Caco-2 (cell line): ENCODE measurements at regions not wholly inside any gene's neighbourhood (a gene's known extent, or its start where the extent isn't known, plus 50 kb on each side); places are given as distances from the start of the nearest gene placed in this dataset.

ENCODE experiments used
- BruUV-seq: library from RNA; stranded (reverse); fragments of 400-500 nt; replicated peaks from 2 replicates; lab custom pipeline; 2021; lab: Mats Ljungman, UMichigan
- CTCF ChIA-PET: fragments of 300-600 bp; sonication (Branson Sonifier 250); formaldehyde crosslinking; loops from one replicate; lab custom pipeline; 2022; ENCODE audit warnings: antibody characterized with exemption; lab: Charles Lee
- POLR2A ChIA-PET: fragments of 300-600 bp; sonication (Branson Sonifier 250); formaldehyde crosslinking; loops from one replicate; lab custom pipeline; 2022; ENCODE audit warnings: antibody characterized with exemption; lab: Charles Lee
- DNase-seq, 2 experiments: peaks; one replicate each; pipeline versions ENCODE4 v3.0.0 to v3.0.0-alpha.2; 2020 to 2022
- H3K27me3 ChIP-seq: replicated peaks from 2 replicates; pipeline ENCODE4 v1.6.0; 2011; ENCODE audit warnings: low read length; ENCODE audit not compliant: control insufficient read depth, insufficient read depth
- H3K36me3 ChIP-seq: 2 replicates; pipeline ENCODE4 v1.5.1; 2011; ENCODE audit warnings: low read length; ENCODE audit not compliant: control insufficient read depth, insufficient read depth
- H3K4me1 ChIP-seq: fragments of 250-450 bp; sonication (Bioruptor Pico); 2 replicates; pipeline ENCODE4 v1.5.1; 2020; ENCODE audit warnings: mild to moderate bottlenecking
- H3K4me3 ChIP-seq: 2 replicates; pipeline ENCODE4 v1.5.1; 2011; ENCODE audit warnings: low read depth, mild to moderate bottlenecking, control low read depth, low read length
- H3K9me3 ChIP-seq: fragments of 250-450 bp; sonication (Bioruptor Pico); 2 replicates; pipeline ENCODE4 v1.5.1; 2020; ENCODE audit warnings: mild to moderate bottlenecking, moderate library complexity
- H3K27ac Mint-ChIP-seq: one replicate; pipeline ENCODE4 v1.8.0; 2022; ENCODE audit warnings: mixed read lengths; ENCODE audit not compliant: unreplicated experiment
- H3K27me3 Mint-ChIP-seq: one replicate; pipeline ENCODE4 v1.8.0; 2022; ENCODE audit warnings: mixed read lengths; ENCODE audit not compliant: insufficient read depth, unreplicated experiment
- H3K36me3 Mint-ChIP-seq: one replicate; pipeline ENCODE4 v1.8.0; 2022; ENCODE audit warnings: mild to moderate bottlenecking, mixed read lengths; ENCODE audit not compliant: insufficient read depth, unreplicated experiment
- H3K4me1 Mint-ChIP-seq: one replicate; pipeline ENCODE4 v1.8.0; 2022; ENCODE audit warnings: low read depth, mixed read lengths; ENCODE audit not compliant: unreplicated experiment
- H3K4me3 Mint-ChIP-seq: one replicate; pipeline ENCODE4 v1.8.0; 2022; ENCODE audit warnings: mild to moderate bottlenecking, moderate library complexity, mixed read lengths; ENCODE audit not compliant: unreplicated experiment
- H3K9me3 Mint-ChIP-seq: one replicate; pipeline ENCODE4 v1.8.0; 2022; ENCODE audit warnings: mixed read lengths; ENCODE audit not compliant: unreplicated experiment
- intact Hi-C: fragments of 100-400 bp; cut with micrococcal nuclease; formaldehyde crosslinking; loops from one replicate; pipeline ENCODE4 v1.10.0; 2022; ENCODE audit not compliant: unreplicated experiment
- TF ChIP-seq, protein P1 (sequence below), 2 experiments: fragments of 200-600 bp in 1 of 2; IDR thresholded peaks; 1 replicate in 1 of 2; 2 replicates in 1 of 2; pipeline versions ENCODE4 v1.5.1 to v1.8.0; 2011 to 2022; ENCODE audit warnings: antibody characterized with exemption in 1 of 2, control low read depth in 1 of 2, inconsistent platforms in 1 of 2, low read depth in 1 of 2, low read length in 1 of 2, mild to moderate bottlenecking in 1 of 2, moderate library complexity in 1 of 2; ENCODE audit not compliant: insufficient read depth in 1 of 2, severe bottlenecking in 1 of 2, unreplicated experiment in 1 of 2

DNA sequence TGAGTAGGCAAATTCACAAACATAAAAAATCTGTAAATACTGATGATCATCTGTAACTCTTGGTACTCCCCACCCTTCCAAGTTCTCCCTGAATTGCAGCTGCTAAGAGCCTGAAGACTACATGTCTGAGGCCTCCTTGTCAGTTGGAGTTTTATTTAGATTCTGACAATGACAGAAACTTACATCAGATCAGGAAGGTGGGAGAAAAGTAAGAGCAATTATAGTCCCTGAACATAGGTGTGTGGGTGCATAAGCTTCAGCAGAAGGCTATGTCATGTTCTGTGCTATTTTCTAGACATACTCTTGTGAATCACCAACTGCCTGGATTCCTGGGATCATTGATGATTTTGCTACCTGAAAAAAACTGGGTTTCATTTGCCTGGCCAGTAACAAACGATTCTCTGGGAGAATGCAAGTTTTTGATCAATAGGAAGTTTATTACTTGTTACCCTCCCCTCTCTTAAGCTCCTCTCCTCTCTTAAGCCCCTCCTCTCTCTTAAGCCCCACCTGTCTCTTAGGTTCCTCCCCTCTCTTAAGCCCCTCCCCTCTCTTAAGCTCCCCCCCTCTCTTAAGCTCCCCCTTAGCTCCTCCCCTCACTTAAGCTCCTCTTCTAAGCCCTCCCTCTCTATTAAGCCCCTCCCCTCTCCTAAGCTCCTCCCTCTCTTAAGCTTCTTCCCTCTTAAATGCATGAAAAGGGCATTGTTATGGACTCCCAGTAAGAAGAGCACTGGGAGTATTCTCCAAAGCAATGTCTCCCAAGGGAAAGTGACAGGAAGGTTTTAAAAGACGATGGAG, 1183.4 kb upstream of the AUTS2 start:
- intact Hi-C loops: no loop called here
- no peaks in the 10 kb centered on the region for H3K36me3 Mint-ChIP-seq

GRCh38 chr7:68417002-68417401, 1181.3 kb upstream of the AUTS2 start:
- Histone ChIP-seq H3K4me3 (no peak overlapping the region), H3K36me3 (no peaks in the 10 kb centered on the region), H3K9me3 (no peaks in the 10 kb centered on the region), H3K27me3 (no peaks in the 10 kb centered on the region), H3K4me1 (no peaks in the 10 kb centered on the region)
- intact Hi-C loops: no loop called here
- no peak for DNase-seq
- Mint-ChIP-seq H3K36me3 (no peaks in the 10 kb centered on the region), H3K27me3 (no peaks in the 10 kb centered on the region), H3K9me3 (peaks cover 18% of the 10 kb centered on the region), H3K4me3 (no peak overlapping the region), H3K27ac (no peak overlapping the region), H3K4me1 (no peaks in the 10 kb centered on the region)
- ChIA-PET CTCF (no interaction called here), POLR2A (no interaction called here)
- BruUV-seq: no TSS peak
- TF ChIP-seq, protein P1, sequence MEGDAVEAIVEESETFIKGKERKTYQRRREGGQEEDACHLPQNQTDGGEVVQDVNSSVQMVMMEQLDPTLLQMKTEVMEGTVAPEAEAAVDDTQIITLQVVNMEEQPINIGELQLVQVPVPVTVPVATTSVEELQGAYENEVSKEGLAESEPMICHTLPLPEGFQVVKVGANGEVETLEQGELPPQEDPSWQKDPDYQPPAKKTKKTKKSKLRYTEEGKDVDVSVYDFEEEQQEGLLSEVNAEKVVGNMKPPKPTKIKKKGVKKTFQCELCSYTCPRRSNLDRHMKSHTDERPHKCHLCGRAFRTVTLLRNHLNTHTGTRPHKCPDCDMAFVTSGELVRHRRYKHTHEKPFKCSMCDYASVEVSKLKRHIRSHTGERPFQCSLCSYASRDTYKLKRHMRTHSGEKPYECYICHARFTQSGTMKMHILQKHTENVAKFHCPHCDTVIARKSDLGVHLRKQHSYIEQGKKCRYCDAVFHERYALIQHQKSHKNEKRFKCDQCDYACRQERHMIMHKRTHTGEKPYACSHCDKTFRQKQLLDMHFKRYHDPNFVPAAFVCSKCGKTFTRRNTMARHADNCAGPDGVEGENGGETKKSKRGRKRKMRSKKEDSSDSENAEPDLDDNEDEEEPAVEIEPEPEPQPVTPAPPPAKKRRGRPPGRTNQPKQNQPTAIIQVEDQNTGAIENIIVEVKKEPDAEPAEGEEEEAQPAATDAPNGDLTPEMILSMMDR (IDR thresholded peaks at IDR 0.05; ENCODE audit: insufficient read depth in 1 of 2, low read depth in 1 of 2, low read length in 1 of 2, severe bottlenecking in 1 of 2, unreplicated experiment in 1 of 2): no peak

More for the DNA sequence above, 1183.4 kb upstream of the AUTS2 start:
- POLR2A ChIA-PET: no interaction called here
- no peaks in the 10 kb centered on the region for H3K4me1 ChIP-seq
- no peak for DNase-seq
- BruUV-seq: no TSS peak
- H3K36me3 ChIP-seq: no peaks in the 10 kb centered on the region
- no peak overlapping the region for H3K4me3 ChIP-seq
- CTCF ChIA-PET: no interaction called here
- Mint-ChIP-seq H3K27me3 (no peaks in the 10 kb centered on the region), H3K4me3 (no peak overlapping the region), H3K4me1 (no peaks in the 10 kb centered on the region), H3K9me3 (peaks cover 30% of the 10 kb centered on the region), H3K27ac (no peak overlapping the region)
- TF ChIP-seq, protein P1 (IDR thresholded peaks at IDR 0.05; ENCODE audit: insufficient read depth in 1 of 2, low read depth in 1 of 2, low read length in 1 of 2, severe bottlenecking in 1 of 2, unreplicated experiment in 1 of 2): no peak
- H3K27me3 ChIP-seq: no peaks in the 10 kb centered on the region
- no peaks in the 10 kb centered on the region for H3K9me3 ChIP-seq

GRCh38 chr7:68417659-68418058, 1180.6 kb upstream of the AUTS2 start:
- no peak for DNase-seq
- H3K4me3 ChIP-seq: no peak overlapping the region
- ChIA-PET CTCF (no interaction called here), POLR2A (no interaction called here)
- Mint-ChIP-seq H3K36me3 (no peaks in the 10 kb centered on the region), H3K9me3 (peaks cover 12% of the 10 kb centered on the region), H3K27me3 (no peaks in the 10 kb centered on the region), H3K27ac (no peak overlapping the region), H3K4me1 (no peaks in the 10 kb centered on the region), H3K4me3 (no peak overlapping the region)
- H3K27me3 ChIP-seq: no peaks in the 10 kb centered on the region
- TF ChIP-seq, protein P1 (IDR thresholded peaks at IDR 0.05; ENCODE audit: insufficient read depth in 1 of 2, low read depth in 1 of 2, low read length in 1 of 2, severe bottlenecking in 1 of 2, unreplicated experiment in 1 of 2): no peak
- intact Hi-C loops: no loop called here
- no peaks in the 10 kb centered on the region for H3K4me1 ChIP-seq
- H3K9me3 ChIP-seq: no peaks in the 10 kb centered on the region
- no TSS peak for BruUV-seq
- H3K36me3 ChIP-seq: no peaks in the 10 kb centered on the region
